ENCODE measurements at regions not wholly inside any gene's neighbourhood (a gene's known extent, or its start where the extent isn't known, plus 50 kb on each side); places are given as distances from the start of the nearest gene placed in this dataset.

DNA sequence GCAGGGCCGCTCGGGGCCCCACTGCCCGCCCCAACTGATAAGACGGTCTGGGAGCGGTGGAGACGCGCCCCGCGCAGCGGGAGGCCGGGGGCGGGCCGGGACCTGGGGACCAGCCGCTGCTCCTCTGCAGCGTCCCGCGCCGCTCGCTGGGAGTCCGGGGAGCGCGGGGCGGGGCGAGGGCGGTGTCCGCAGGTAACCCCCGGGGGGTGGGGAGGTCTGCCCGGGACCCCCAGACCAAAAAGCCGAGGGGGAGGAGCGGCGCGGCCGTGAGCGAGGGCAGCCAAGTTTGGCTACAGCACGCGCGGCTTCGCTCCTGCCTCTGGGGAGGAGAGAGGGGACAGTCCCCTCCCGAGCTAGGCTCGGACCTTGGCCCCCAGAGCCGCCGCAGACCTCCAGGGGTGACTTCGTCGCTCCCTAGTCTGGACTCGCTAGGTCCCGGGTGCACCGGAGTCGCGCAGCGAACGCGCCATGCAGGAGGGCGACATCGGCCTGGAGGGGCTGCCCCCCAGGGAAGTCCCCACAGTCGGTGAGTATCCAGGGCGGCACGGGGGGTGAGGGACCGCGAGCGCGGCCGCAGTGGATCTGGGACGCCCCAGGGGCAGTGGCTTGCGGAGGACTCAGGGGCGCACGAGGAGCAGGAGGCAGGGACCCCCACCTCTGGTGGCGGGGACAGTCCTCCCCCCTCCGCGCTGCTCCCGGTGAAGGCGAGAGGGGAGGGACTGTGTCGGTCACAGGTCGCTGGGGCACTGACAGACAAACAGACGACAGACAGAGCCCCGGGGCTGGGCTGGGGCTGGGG is 92.3 kb upstream of the ANO1 start:
- DNase-seq (ENCODE audit: low read depth in 3 of 3, low spot score in 2 of 3), result no peak

DNA sequence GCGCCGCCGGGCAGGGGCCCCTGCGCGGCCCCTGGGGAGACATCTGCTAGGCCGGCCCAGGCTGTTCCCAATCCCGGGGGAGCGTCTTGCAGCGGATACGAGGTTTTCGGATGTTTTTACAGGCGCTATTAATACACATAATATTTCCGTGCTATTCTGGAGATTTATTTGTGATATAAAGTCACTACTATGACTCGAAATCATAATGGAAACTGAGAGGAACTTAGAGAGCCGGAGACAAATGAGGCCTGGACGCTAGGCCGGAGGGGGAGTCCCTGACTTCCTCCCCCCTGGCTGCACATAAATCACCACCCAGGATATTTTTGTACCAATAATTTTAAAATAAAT is 91.7 kb upstream of the ANO1 start:
- DNase-seq (ENCODE audit: low read depth in 3 of 3, low spot score in 2 of 3), result no peak

- DNase-seq (ENCODE audit: low read depth in 3 of 3, low spot score in 2 of 3), result no peak
Observed at GRCh38 chr11:69986830-69987229, 91.3 kb upstream of the ANO1 start.

DNA sequence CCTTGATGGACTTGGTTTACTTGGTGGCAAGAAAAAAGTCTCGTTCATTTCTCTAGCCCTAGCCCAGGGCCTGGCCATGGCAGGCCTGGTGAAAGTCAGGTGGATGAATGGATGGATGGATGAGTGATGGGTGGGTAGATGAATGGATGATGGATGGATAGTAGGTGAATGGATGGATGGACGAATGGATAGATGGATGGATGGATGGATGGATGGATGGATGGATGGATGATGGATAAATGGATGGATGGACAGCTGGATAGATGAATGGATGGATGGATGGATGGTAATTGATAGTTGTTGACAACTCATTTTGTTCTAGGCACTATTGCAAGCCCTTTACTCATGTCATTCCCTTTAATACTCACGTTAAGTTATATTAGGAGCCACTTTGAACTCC is 86.1 kb upstream of the ANO1 start:
- no peak for DNase-seq (ENCODE audit: low read depth in 3 of 3, low spot score in 2 of 3)

DNA sequence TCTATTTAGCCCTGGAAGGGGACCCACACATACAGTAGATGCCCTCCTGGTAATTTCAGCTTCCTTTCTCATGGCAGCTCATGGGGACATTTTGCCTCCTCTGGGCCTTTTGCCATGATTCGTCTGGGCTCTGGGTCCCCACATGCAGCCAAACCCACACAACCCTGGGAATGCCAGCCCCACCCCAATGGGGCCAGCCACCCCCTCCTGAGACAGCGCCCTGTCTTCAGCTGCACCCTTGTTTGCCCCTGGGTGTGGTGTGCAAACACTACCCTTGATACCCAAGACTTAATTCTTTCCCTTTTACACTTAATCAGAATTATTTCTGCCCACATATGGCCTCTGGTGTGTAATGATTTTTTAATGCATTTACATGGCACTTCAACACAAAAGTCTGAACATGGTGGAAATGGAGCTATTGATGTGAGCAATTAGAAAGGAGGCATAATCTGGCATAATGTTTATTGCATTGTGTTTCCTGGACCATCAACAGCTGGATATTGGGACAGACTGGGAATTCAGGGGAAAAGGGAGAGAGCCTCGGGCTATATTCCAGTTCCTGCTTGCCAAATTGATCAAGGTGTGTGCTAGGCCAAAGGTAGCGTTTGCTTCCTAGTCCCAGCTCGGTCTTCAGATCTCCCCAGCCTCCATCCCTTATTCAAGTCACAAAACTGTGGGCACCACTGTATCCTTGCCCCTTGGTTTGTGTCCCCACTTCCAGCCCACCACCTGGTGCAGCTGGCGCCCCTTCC is 85.0 kb upstream of the ANO1 start:
- no peak for DNase-seq (ENCODE audit: low read depth in 3 of 3, low spot score in 2 of 3)

DNA sequence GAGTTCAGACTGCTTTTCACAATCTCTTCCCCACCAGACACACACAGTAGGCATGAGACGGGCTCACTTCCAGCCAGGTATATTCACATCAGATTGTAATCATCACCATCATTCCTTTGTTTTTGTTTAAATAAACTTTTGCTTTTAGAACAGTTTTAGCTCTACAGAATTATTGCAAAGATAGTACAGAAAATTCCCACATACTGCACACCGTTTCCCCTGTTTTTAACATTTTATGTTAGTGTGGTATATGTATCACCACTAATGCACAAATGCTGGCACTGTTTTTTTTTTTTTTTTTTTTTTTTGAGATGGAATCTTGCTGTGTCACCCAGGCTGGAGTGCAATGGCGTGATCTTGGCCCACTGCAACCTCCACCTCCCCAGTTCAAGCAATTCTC is 83.3 kb upstream of the ANO1 start:
- DNase-seq (ENCODE audit: low read depth in 3 of 3, low spot score in 2 of 3), result no peak

- no peak for DNase-seq (ENCODE audit: low read depth in 3 of 3, low spot score in 2 of 3)
Observed at GRCh38 chr11:69995697-69996096, 82.4 kb upstream of the ANO1 start.

GRCh38 chr11:69996451-69996850 is 81.7 kb upstream of the ANO1 start:
- DNase-seq (ENCODE audit: low read depth in 3 of 3, low spot score in 2 of 3), result no peak

DNA sequence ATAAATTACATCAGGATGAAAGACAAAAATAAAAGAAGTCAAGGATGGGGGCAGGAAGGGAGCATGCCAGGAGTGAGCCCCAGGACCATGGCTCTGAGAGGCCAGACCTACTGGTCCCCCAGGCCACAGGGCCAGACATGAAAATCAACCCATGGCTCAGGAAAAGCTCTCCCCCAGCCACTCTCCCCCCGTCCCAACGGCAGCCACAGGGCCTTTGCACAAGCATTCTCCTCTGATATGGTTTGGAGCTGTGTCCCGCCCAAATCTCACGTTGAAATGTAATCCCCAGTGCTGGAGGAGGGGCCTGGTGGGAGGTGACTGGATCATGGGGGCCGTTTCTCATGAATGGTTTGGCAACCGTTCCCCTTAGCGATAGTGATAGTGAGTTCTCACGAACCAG is 80.8 kb upstream of the ANO1 start:
- no peak for DNase-seq (ENCODE audit: low read depth in 3 of 3, low spot score in 2 of 3)

DNA sequence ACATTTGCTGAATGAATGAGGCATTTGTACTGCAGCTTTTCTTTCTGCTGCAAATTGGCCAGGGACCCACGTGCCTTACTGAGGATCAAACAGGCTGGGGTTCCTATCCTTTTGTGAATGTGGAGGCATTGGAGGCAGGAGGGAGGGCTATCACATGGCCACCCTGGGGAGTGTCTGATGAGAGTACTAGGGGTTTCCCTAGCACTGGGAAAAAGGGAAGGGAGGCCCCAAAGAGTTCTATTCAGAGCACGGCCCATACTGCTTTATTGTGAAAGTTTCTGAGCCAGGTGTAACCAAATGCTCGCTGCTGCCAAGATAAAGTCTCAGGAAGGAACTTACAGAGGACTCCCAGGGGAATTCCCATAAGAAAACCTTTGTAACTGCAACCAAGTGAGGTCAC is 78.4 kb upstream of the ANO1 start:
- DNase-seq (ENCODE audit: low read depth in 3 of 3, low spot score in 2 of 3), result no peak

GRCh38 chr11:70000228-70000627 is 77.9 kb upstream of the ANO1 start:
- DNase-seq (ENCODE audit: low read depth in 3 of 3, low spot score in 2 of 3), result no peak

- DNase-seq (ENCODE audit: low read depth in 3 of 3, low spot score in 2 of 3), result no peak
Observed at GRCh38 chr11:70001246-70001645, 76.9 kb upstream of the ANO1 start.

DNA sequence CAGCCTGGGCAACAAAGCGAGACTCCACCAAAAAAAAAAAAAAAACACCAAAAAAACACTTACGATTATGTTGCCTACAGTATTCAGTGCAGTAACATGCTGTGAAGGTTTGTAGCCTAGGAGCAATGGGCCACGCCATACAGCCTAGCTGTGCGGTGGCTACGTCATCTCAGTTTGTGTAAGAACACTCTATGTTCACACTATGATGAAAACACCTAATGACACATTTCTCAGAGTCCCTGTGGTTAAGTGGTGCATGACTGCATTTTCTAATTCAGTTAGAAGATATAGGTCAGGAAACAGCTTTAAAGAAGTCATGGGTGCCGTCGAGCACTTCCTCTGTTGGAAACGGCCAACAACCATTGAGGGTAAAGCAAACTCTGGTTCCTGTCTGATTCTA is 75.7 kb upstream of the ANO1 start:
- DNase-seq (ENCODE audit: low read depth in 3 of 3, low spot score in 2 of 3), result no peak

DNA sequence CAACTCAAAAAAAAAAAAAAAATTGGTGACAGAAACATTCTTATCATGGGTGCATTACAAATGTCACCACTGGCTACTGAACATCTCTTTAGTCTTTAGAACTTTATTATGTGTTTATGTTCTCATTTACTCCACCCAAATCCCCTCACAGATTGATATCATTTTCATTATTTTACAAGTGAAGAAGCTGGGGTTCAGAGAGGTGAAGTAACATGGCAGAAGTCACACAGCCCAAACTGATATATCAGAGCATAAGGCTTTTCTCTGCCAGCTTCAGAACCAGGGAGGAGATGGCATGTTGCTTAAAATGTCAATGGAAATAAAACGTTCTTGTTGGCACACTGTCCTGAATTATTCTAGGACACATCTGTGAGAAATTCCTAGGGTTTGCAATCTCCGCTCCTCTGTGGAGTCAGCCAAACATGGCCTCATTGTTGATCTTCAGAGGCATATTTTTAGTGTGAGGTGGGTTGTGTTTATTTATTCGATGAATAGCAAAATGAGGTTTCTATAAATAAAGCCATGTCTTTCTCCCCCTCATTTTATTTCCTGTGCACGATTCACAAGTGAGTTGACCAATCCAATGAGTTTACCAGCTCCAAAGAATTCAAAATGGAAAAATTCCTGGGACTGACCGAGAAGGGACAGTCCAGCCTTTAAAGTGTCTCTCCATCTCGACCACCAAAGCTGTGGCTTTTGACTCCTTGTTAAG is 72.9 kb upstream of the ANO1 start:
- DNase-seq (ENCODE audit: low read depth in 3 of 3, low spot score in 2 of 3), result no peak

DNA sequence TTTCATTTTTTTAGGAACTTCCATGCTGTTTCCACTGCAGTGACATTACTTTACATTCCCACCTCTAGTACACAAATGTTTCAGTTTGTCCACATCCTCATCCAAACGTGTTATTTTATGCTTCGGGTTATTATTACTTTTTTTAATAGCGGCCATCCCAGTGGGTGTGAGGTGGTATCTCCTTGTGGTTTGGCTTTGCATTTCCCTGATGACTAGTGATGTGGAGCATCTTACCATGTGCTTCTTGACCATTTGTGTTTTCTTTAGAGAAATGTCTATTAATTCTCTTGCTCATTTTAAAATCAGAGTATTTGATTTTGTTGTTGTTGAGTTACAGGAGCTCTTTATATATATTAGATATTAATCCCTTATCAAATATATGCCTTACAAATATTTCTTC is 70.3 kb upstream of the ANO1 start:
- DNase-seq (ENCODE audit: low read depth in 3 of 3, low spot score in 2 of 3), result no peak

DNA sequence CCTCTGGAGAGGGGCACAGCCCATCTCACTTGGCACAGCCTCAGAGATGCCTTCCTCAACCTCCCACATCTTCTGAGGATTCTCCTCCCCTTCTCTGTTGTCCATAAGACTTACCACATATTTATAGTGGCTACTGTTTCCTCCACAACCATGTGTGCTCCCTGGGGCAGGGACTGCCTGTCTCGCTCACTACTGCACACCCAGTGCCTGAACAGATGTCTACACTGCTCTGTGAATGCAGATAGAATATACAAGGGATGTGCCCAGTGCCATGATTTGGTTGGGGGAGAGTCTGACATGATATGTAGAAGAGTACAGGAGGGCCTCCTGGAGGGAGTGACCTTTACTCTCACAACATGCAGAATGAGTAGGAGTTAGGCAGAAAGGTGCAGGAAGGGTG is 67.3 kb upstream of the ANO1 start:
- no peak for DNase-seq (ENCODE audit: low read depth in 3 of 3, low spot score in 2 of 3)

- DNase-seq (ENCODE audit: low read depth in 3 of 3, low spot score in 2 of 3), result no peak
Observed at GRCh38 chr11:70012134-70012733, 65.9 kb upstream of the ANO1 start.

GRCh38 chr11:70014291-70014690 is 63.8 kb upstream of the ANO1 start:
- DNase-seq (ENCODE audit: low read depth in 3 of 3, low spot score in 2 of 3), result no peak

GRCh38 chr11:70016666-70017367 is 61.3 kb upstream of the ANO1 start:
- no peak for DNase-seq (ENCODE audit: low read depth in 3 of 3, low spot score in 2 of 3)

GRCh38 chr11:70018816-70019215 is 59.3 kb upstream of the ANO1 start:
- no peak for DNase-seq (ENCODE audit: low read depth in 3 of 3, low spot score in 2 of 3)

GRCh38 chr11:70019576-70020011 is 58.5 kb upstream of the ANO1 start:
- no peak for DNase-seq (ENCODE audit: low read depth in 3 of 3, low spot score in 2 of 3)
